BLaER1 treated with 17β-estradiol and CSF1 and Interleukin-3, amounts not matched to agents 10 nM and 100 nM (cell line): ENCODE measurements at regions not wholly inside any gene's neighbourhood (a gene's known extent, or its start where the extent isn't known, plus 50 kb on each side); places are given as distances from the start of the nearest gene placed in this dataset.

ENCODE experiments used
- H3K27ac ChIP-seq, 11 experiments: shearing (Covaris generic); formaldehyde crosslinking; 2 replicates each; pipeline ENCODE4 v1.8.1; 2022
- H3K27me3 ChIP-seq, 11 experiments: shearing (Covaris generic); formaldehyde crosslinking; 2 replicates each; pipeline ENCODE4 v1.8.1; 2022
- H3K36me3 ChIP-seq, 11 experiments: shearing (Covaris generic); formaldehyde crosslinking; 2 replicates each; pipeline ENCODE4 v1.8.1; 2022
- H3K4me1 ChIP-seq, 10 experiments: shearing (Covaris generic); formaldehyde crosslinking; 2 replicates each; pipeline ENCODE4 v1.8.1; 2022
- H3K4me2 ChIP-seq, 11 experiments: shearing (Covaris generic); formaldehyde crosslinking; 2 replicates each; pipeline ENCODE4 v1.8.1; 2022
- H3K4me3 ChIP-seq, 10 experiments: shearing (Covaris generic); formaldehyde crosslinking; 2 replicates each; pipeline ENCODE4 v1.8.1; 2022
- H3K9ac ChIP-seq, 11 experiments: shearing (Covaris generic); formaldehyde crosslinking; 2 replicates each; pipeline ENCODE4 v1.8.1; 2022
- H3K9me3 ChIP-seq, 11 experiments: shearing (Covaris generic); formaldehyde crosslinking; replicated peaks in 1 of 11; 2 replicates each; pipeline ENCODE4 v1.8.1; 2022
- H4K20me1 ChIP-seq, 11 experiments: shearing (Covaris generic); formaldehyde crosslinking; 2 replicates each; pipeline ENCODE4 v1.8.1; 2022
- Cebpa-rat ChIP-seq, 11 experiments: shearing (Covaris generic); IDR thresholded peaks; 2 replicates each; pipeline ENCODE4 v1.8.1; 2022

- H4K20me1 ChIP-seq, result no peaks in the 10 kb centered on the region
These were observed 466.3 kb downstream of the NAF1 start for GRCh38 chr4:162700358-162700757.

GRCh38 chr4:162699629-162700028 lies 467.1 kb downstream of the NAF1 start:
- no peak overlapping the region for H3K27ac ChIP-seq
- H3K4me1 ChIP-seq, result no peaks in the 10 kb centered on the region
- no peak overlapping the region for H3K9ac ChIP-seq
- H3K4me2 ChIP-seq, result no peak overlapping the region
- no peak for TF ChIP-seq Cebpa-rat (IDR thresholded peaks at IDR 0.05)
- no peaks in the 10 kb centered on the region for H4K20me1 ChIP-seq
- H3K4me3 ChIP-seq, result no peak overlapping the region
- H3K9me3 ChIP-seq, result peaks cover 0 to 7% (median 0%) of the 10 kb centered on the region in 11 experiments; a peak in 1 of 22 replicates
- H3K36me3 ChIP-seq, result no peaks in the 10 kb centered on the region
- H3K27me3 ChIP-seq, result no peaks in the 10 kb centered on the region

More at GRCh38 chr4:162700358-162700757, 466.3 kb downstream of the NAF1 start:
- H3K9ac ChIP-seq, result no peak overlapping the region
- H3K9me3 ChIP-seq, result peaks cover 0 to 1% (median 0%) of the 10 kb centered on the region in 11 experiments; a peak in 1 of 22 replicates
- peaks cover 0 to 3% (median 0%) of the 10 kb centered on the region in 10 experiments; a peak in 3 of 20 replicates for H3K4me1 ChIP-seq
- no peak overlapping the region for H3K4me3 ChIP-seq
- no peak for TF ChIP-seq Cebpa-rat (IDR thresholded peaks at IDR 0.05)
- no peaks in the 10 kb centered on the region for H3K27me3 ChIP-seq
- no peak overlapping the region for H3K4me2 ChIP-seq
- no peaks in the 10 kb centered on the region for H3K36me3 ChIP-seq
- no peak overlapping the region for H3K27ac ChIP-seq

GRCh38 chr4:162685410-162685809 lies 481.3 kb downstream of the NAF1 start:
- Histone ChIP-seq H3K9me3 (no peaks in the 10 kb centered on the region), H4K20me1 (no peaks in the 10 kb centered on the region), H3K9ac (no peak overlapping the region), H3K27ac (no peak overlapping the region), H3K4me3 (no peak overlapping the region), H3K4me1 (no peaks in the 10 kb centered on the region), H3K4me2 (no peak overlapping the region), H3K36me3 (no peaks in the 10 kb centered on the region), H3K27me3 (no peaks in the 10 kb centered on the region)
- TF ChIP-seq Cebpa-rat (IDR thresholded peaks at IDR 0.05), result no peak

- no peaks in the 10 kb centered on the region for H3K36me3 ChIP-seq
- no peaks in the 10 kb centered on the region for H3K9me3 ChIP-seq
- TF ChIP-seq Cebpa-rat (IDR thresholded peaks at IDR 0.05), result no peak
- no peaks in the 10 kb centered on the region for H3K27me3 ChIP-seq
- H3K27ac ChIP-seq, result no peak overlapping the region
- H3K9ac ChIP-seq, result no peak overlapping the region
- H3K4me2 ChIP-seq, result no peak overlapping the region
- H4K20me1 ChIP-seq, result no peaks in the 10 kb centered on the region
- H3K4me1 ChIP-seq, result no peaks in the 10 kb centered on the region
- H3K4me3 ChIP-seq, result no peak overlapping the region
These were observed 481.7 kb downstream of the NAF1 start for GRCh38 chr4:162684998-162685397.

- Histone ChIP-seq H3K4me3 (no peak overlapping the region), H3K4me2 (no peak overlapping the region), H3K4me1 (no peaks in the 10 kb centered on the region), H3K27me3 (no peaks in the 10 kb centered on the region), H3K9me3 (peaks cover 0 to under 1% (median 0%) of the 10 kb centered on the region in 11 experiments; a peak in 2 of 22 replicates), H3K27ac (no peak overlapping the region), H4K20me1 (no peaks in the 10 kb centered on the region), H3K36me3 (no peaks in the 10 kb centered on the region), H3K9ac (no peak overlapping the region)
- no peak for TF ChIP-seq Cebpa-rat (IDR thresholded peaks at IDR 0.05)
These were observed 482.4 kb downstream of the NAF1 start for GRCh38 chr4:162684371-162684700.

- Histone ChIP-seq H4K20me1 (no peaks in the 10 kb centered on the region), H3K4me1 (no peaks in the 10 kb centered on the region), H3K9ac (no peak overlapping the region), H3K36me3 (no peaks in the 10 kb centered on the region), H3K27ac (no peak overlapping the region), H3K27me3 (no peaks in the 10 kb centered on the region), H3K9me3 (peaks cover 0 to 6% (median 5%) of the 10 kb centered on the region in 11 experiments; a peak in 12 of 22 replicates), H3K4me3 (no peak overlapping the region), H3K4me2 (no peak overlapping the region)
- no peak for TF ChIP-seq Cebpa-rat (IDR thresholded peaks at IDR 0.05)
These were observed 482.9 kb downstream of the NAF1 start for GRCh38 chr4:162683659-162684370.

GRCh38 chr4:162682651-162683050 lies 484.0 kb downstream of the NAF1 start:
- Histone ChIP-seq H3K27me3 (no peaks in the 10 kb centered on the region), H3K9ac (no peak overlapping the region), H3K4me3 (no peak overlapping the region), H3K4me1 (no peaks in the 10 kb centered on the region), H3K9me3 (peaks cover 0 to 14% (median 7%) of the 10 kb centered on the region in 11 experiments; a peak in 12 of 22 replicates), H3K36me3 (no peaks in the 10 kb centered on the region), H3K27ac (no peak overlapping the region), H4K20me1 (no peaks in the 10 kb centered on the region), H3K4me2 (no peak overlapping the region)
- no peak for TF ChIP-seq Cebpa-rat (IDR thresholded peaks at IDR 0.05)

- Histone ChIP-seq H3K9me3 (peaks cover 0 to 14% (median 7%) of the 10 kb centered on the region in 11 experiments; a peak in 12 of 22 replicates), H3K4me3 (no peak overlapping the region), H3K27me3 (no peaks in the 10 kb centered on the region), H4K20me1 (no peaks in the 10 kb centered on the region), H3K36me3 (no peaks in the 10 kb centered on the region), H3K27ac (no peak overlapping the region), H3K4me2 (no peak overlapping the region), H3K4me1 (no peaks in the 10 kb centered on the region), H3K9ac (no peak overlapping the region)
- no peak for TF ChIP-seq Cebpa-rat (IDR thresholded peaks at IDR 0.05)
These were observed 485.5 kb downstream of the NAF1 start for GRCh38 chr4:162681212-162681611.

GRCh38 chr4:162675661-162676060 lies 491.0 kb downstream of the NAF1 start:
- no peaks in the 10 kb centered on the region for H3K27me3 ChIP-seq
- H3K27ac ChIP-seq, result no peak overlapping the region
- no peaks in the 10 kb centered on the region for H3K4me1 ChIP-seq
- H3K4me2 ChIP-seq, result no peak overlapping the region
- H3K4me3 ChIP-seq, result no peak overlapping the region
- H3K9me3 ChIP-seq, result peaks cover 0 to 14% (median 9%) of the 10 kb centered on the region in 11 experiments; a peak in 13 of 22 replicates
- no peaks in the 10 kb centered on the region for H3K36me3 ChIP-seq
- no peak for TF ChIP-seq Cebpa-rat (IDR thresholded peaks at IDR 0.05)
- no peaks in the 10 kb centered on the region for H4K20me1 ChIP-seq
- no peak overlapping the region for H3K9ac ChIP-seq

- H3K27ac ChIP-seq, result no peak overlapping the region
- no peak for TF ChIP-seq Cebpa-rat (IDR thresholded peaks at IDR 0.05)
- H3K4me3 ChIP-seq, result no peak overlapping the region
- no peak overlapping the region for H3K4me2 ChIP-seq
- H3K27me3 ChIP-seq, result no peaks in the 10 kb centered on the region
- H4K20me1 ChIP-seq, result no peaks in the 10 kb centered on the region
- H3K36me3 ChIP-seq, result no peaks in the 10 kb centered on the region
- H3K9me3 ChIP-seq, result no peaks in the 10 kb centered on the region
- H3K4me1 ChIP-seq, result no peaks in the 10 kb centered on the region
- no peak overlapping the region for H3K9ac ChIP-seq
These were observed 498.1 kb upstream of the FSTL5 start for GRCh38 chr4:162661913-162662312.
